Breast epithelium (tissue), 3 donors: ENCODE measurements at regions not wholly inside any gene's neighbourhood (a gene's known extent, or its start where the extent isn't known, plus 50 kb on each side); places are given as distances from the start of the nearest gene placed in this dataset.
"Not testable (repeated sequence)": the region's sequence is repeated elsewhere in the genome, so short reads cannot be mapped to it uniquely, and the experiment has no call there.

Experiments
- POLR2A ChIP-seq: fragments of 450-650 bp; IDR thresholded peaks from one replicate; pipeline ENCODE4 v1.6.1; 2016; ENCODE audit warnings: antibody characterized with exemption, mild to moderate bottlenecking, moderate library complexity
- TF ChIP-seq, protein P1 (sequence below), 3 donors: fragments of 450-650 bp; IDR thresholded peaks; one replicate each; pipeline ENCODE4 v1.5.1; 2016 to 2017; ENCODE audit warnings: antibody characterized with exemption in 3 of 3, mild to moderate bottlenecking in 3 of 3, moderate library complexity in 3 of 3

DNA sequence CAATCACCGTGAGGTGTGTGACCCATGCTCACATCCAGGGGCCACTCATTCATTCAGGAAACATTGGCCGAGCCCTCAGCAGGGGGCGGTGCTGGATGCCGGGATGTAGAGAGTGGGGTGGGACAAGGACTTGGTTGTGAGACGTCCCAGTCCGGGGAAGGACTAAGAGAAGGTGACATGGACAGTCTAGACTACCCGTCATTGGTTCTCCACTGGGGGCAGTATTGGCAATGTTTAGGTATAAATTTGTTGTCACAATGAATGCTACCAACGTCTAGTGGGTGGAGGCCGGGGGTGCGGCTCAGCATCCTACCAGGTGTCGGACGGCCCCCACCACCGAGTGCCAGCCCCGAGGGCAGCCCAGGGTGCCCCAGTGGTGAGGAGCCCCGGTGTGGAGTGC is 786.5 kb downstream of the SPATA31A7 start:
- TF ChIP-seq, protein P1, sequence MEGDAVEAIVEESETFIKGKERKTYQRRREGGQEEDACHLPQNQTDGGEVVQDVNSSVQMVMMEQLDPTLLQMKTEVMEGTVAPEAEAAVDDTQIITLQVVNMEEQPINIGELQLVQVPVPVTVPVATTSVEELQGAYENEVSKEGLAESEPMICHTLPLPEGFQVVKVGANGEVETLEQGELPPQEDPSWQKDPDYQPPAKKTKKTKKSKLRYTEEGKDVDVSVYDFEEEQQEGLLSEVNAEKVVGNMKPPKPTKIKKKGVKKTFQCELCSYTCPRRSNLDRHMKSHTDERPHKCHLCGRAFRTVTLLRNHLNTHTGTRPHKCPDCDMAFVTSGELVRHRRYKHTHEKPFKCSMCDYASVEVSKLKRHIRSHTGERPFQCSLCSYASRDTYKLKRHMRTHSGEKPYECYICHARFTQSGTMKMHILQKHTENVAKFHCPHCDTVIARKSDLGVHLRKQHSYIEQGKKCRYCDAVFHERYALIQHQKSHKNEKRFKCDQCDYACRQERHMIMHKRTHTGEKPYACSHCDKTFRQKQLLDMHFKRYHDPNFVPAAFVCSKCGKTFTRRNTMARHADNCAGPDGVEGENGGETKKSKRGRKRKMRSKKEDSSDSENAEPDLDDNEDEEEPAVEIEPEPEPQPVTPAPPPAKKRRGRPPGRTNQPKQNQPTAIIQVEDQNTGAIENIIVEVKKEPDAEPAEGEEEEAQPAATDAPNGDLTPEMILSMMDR (IDR thresholded peaks at IDR 0.05): not testable (repeated sequence)
- TF ChIP-seq POLR2A: not testable (repeated sequence)
